NOMO-1 (cell line): ENCODE measurements at regions not wholly inside any gene's neighbourhood (a gene's known extent, or its start where the extent isn't known, plus 50 kb on each side); places are given as distances from the start of the nearest gene placed in this dataset.

Experiments used
- DNase-seq, 2 experiments: peaks; one replicate each; lab custom pipeline; 2025; ENCODE audit not compliant: unreplicated experiment in 2 of 2; lab: John Stamatoyannopoulos, UW

- no peak for DNase-seq
Observed at GRCh38 chr16:50964491-50964890, 186.6 kb downstream of the SALL1 start.

GRCh38 chr16:50961952-50962351, 189.1 kb downstream of the SALL1 start:
- peak in 1 of 2 experiments; percentile 18 for DNase-seq

- DNase-seq, result no peak
Observed at GRCh38 chr16:50960517-50961202, 190.4 kb downstream of the SALL1 start.

GRCh38 chr16:50957056-50957455, 194.0 kb downstream of the SALL1 start:
- no peak for DNase-seq

- DNase-seq, result no peak
Observed at GRCh38 chr16:50956637-50957036, 194.4 kb downstream of the SALL1 start.

GRCh38 chr16:50955311-50955710, 195.8 kb downstream of the SALL1 start:
- DNase-seq, result no peak

- peak in 1 of 2 experiments; percentile 2 for DNase-seq
Observed at GRCh38 chr16:50954469-50954868, 196.6 kb downstream of the SALL1 start.

GRCh38 chr16:50953290-50953689, 197.8 kb downstream of the SALL1 start:
- DNase-seq, result no peak

GRCh38 chr16:50950955-50951354, 200.1 kb downstream of the SALL1 start:
- DNase-seq, result no peak

GRCh38 chr16:50948268-50948930, 202.7 kb downstream of the SALL1 start:
- DNase-seq, result no peak

GRCh38 chr16:50947826-50948225, 203.2 kb downstream of the SALL1 start:
- DNase-seq, result no peak

GRCh38 chr16:50946606-50947005, 204.5 kb downstream of the SALL1 start:
- no peak for DNase-seq

GRCh38 chr16:50946098-50946497, 204.2 kb downstream of the CYLD start:
- DNase-seq, result no peak

GRCh38 chr16:50945171-50945570, 203.3 kb downstream of the CYLD start:
- no peak for DNase-seq

GRCh38 chr16:50944436-50944835, 202.6 kb downstream of the CYLD start:
- no peak for DNase-seq

GRCh38 chr16:50944033-50944432, 202.1 kb downstream of the CYLD start:
- DNase-seq, result no peak

- no peak for DNase-seq
Observed at GRCh38 chr16:50942143-50942542, 200.3 kb downstream of the CYLD start.

- no peak for DNase-seq
Observed at GRCh38 chr16:50941681-50942080, 199.8 kb downstream of the CYLD start.

GRCh38 chr16:50940275-50940854, 198.5 kb downstream of the CYLD start:
- DNase-seq, result no peak

GRCh38 chr16:50939356-50939755, 197.5 kb downstream of the CYLD start:
- no peak for DNase-seq

- no peak for DNase-seq
Observed at GRCh38 chr16:50938932-50939331, 197.0 kb downstream of the CYLD start.

- no peak for DNase-seq
Observed at GRCh38 chr16:50933262-50933661, 191.4 kb downstream of the CYLD start.
